Panc1 (cell line): ENCODE measurements at regions not wholly inside any gene's neighbourhood (a gene's known extent, or its start where the extent isn't known, plus 50 kb on each side); places are given as distances from the start of the nearest gene placed in this dataset.

ENCODE experiments used
- POLR2AphosphoS5 ChIP-seq: IDR thresholded peaks from 2 replicates; pipeline ENCODE4 v1.6.1; 2012; ENCODE audit warnings: mild to moderate bottlenecking, low read depth, low read length, moderate library complexity
- SIN3A ChIP-seq: IDR thresholded peaks from 2 replicates; pipeline ENCODE4 v1.6.1; 2012; ENCODE audit warnings: low read depth, mild to moderate bottlenecking, low read length, moderate library complexity, borderline replicate concordance; ENCODE audit not compliant: insufficient read depth
- TCF7L2 ChIP-seq: IDR thresholded peaks from 2 replicates; pipeline ENCODE4 v1.6.1; 2011; ENCODE audit warnings: mild to moderate bottlenecking, low read depth, low read length, inconsistent platforms
- TF ChIP-seq, protein P1 (sequence below): fragments of 450-650 bp; IDR thresholded peaks from 2 replicates; pipeline ENCODE4 v1.5.1; 2017; ENCODE audit warnings: mild to moderate bottlenecking
- TF ChIP-seq, protein P2 (sequence below), 2 experiments: IDR thresholded peaks; 2 replicates each; pipeline ENCODE4 v1.6.1; 2011 to 2012; ENCODE audit warnings: low read depth in 2 of 2, control low read depth in 1 of 2, low read length in 1 of 2, mild to moderate bottlenecking in 1 of 2, moderate library complexity in 1 of 2; ENCODE audit not compliant: insufficient read depth in 1 of 2

DNA sequence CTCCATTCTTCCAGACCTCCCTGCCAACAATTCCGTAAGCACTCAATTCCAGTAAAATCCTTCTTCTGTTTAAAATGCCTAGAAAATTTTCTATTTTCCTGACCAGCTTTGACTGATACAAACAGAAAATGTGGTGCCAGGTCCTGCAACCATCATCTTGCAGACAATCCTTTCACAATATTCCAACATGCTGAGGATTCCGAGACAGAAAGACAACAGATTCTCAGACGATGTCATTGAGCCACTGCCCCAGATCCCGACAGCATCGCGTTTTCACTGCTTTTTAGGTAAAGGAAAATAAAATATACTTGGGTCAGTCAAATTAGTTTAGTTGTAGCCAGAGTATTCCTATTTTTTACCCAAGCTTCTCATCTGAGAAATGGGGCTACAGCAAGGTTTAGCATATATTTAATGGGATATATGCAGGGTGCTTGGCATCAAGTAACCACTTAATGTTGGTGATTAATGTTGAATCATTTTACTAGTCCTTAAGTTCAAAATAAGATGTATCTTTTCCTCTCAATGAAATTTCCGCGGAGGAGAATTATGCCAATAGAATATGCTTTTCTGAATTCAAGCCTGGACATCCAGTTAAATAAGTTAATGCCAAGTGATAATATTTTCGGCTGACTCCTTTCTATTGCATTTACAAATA is 866.6 kb downstream of the SLC4A3 start:
- TF ChIP-seq, protein P1, sequence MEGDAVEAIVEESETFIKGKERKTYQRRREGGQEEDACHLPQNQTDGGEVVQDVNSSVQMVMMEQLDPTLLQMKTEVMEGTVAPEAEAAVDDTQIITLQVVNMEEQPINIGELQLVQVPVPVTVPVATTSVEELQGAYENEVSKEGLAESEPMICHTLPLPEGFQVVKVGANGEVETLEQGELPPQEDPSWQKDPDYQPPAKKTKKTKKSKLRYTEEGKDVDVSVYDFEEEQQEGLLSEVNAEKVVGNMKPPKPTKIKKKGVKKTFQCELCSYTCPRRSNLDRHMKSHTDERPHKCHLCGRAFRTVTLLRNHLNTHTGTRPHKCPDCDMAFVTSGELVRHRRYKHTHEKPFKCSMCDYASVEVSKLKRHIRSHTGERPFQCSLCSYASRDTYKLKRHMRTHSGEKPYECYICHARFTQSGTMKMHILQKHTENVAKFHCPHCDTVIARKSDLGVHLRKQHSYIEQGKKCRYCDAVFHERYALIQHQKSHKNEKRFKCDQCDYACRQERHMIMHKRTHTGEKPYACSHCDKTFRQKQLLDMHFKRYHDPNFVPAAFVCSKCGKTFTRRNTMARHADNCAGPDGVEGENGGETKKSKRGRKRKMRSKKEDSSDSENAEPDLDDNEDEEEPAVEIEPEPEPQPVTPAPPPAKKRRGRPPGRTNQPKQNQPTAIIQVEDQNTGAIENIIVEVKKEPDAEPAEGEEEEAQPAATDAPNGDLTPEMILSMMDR, result no peak
- TF ChIP-seq, protein P2, sequence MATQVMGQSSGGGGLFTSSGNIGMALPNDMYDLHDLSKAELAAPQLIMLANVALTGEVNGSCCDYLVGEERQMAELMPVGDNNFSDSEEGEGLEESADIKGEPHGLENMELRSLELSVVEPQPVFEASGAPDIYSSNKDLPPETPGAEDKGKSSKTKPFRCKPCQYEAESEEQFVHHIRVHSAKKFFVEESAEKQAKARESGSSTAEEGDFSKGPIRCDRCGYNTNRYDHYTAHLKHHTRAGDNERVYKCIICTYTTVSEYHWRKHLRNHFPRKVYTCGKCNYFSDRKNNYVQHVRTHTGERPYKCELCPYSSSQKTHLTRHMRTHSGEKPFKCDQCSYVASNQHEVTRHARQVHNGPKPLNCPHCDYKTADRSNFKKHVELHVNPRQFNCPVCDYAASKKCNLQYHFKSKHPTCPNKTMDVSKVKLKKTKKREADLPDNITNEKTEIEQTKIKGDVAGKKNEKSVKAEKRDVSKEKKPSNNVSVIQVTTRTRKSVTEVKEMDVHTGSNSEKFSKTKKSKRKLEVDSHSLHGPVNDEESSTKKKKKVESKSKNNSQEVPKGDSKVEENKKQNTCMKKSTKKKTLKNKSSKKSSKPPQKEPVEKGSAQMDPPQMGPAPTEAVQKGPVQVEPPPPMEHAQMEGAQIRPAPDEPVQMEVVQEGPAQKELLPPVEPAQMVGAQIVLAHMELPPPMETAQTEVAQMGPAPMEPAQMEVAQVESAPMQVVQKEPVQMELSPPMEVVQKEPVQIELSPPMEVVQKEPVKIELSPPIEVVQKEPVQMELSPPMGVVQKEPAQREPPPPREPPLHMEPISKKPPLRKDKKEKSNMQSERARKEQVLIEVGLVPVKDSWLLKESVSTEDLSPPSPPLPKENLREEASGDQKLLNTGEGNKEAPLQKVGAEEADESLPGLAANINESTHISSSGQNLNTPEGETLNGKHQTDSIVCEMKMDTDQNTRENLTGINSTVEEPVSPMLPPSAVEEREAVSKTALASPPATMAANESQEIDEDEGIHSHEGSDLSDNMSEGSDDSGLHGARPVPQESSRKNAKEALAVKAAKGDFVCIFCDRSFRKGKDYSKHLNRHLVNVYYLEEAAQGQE (IDR thresholded peaks at IDR 0.05; ENCODE audit: insufficient read depth in 1 of 2, low read depth in 2 of 2, low read length in 1 of 2), result no peak
- no peak for TF ChIP-seq POLR2AphosphoS5
- no peak for TF ChIP-seq TCF7L2
- TF ChIP-seq SIN3A, result no peak
